ENCODE measurements at regions not wholly inside any gene's neighbourhood (a gene's known extent, or its start where the extent isn't known, plus 50 kb on each side); places are given as distances from the start of the nearest gene placed in this dataset.

- TF ChIP-seq MXI1 (conservative IDR thresholded peaks at IDR 0.05; ENCODE audit: poor library complexity, severe bottlenecking) (no peak), SMC3 (conservative IDR thresholded peaks at IDR 0.05; ENCODE audit: poor library complexity) (no peak), RAD21 (conservative IDR thresholded peaks at IDR 0.05) (no peak), POLR2AphosphoS5 (IDR thresholded peaks at IDR 0.05) (no peak), TAF1 (IDR thresholded peaks at IDR 0.05; ENCODE audit: low read depth) (no peak), EZH2 (IDR thresholded peaks at IDR 0.05; ENCODE audit: borderline replicate concordance, insufficient read depth, low read length, poor library complexity, severe bottlenecking) (no peak), CTCF (IDR thresholded peaks at IDR 0.05; ENCODE audit: poor library complexity, severe bottlenecking) (no peak), EP300 (conservative IDR thresholded peaks at IDR 0.05; ENCODE audit: poor library complexity, severe bottlenecking) (no peak)
- TF ChIP-seq, protein P1, sequence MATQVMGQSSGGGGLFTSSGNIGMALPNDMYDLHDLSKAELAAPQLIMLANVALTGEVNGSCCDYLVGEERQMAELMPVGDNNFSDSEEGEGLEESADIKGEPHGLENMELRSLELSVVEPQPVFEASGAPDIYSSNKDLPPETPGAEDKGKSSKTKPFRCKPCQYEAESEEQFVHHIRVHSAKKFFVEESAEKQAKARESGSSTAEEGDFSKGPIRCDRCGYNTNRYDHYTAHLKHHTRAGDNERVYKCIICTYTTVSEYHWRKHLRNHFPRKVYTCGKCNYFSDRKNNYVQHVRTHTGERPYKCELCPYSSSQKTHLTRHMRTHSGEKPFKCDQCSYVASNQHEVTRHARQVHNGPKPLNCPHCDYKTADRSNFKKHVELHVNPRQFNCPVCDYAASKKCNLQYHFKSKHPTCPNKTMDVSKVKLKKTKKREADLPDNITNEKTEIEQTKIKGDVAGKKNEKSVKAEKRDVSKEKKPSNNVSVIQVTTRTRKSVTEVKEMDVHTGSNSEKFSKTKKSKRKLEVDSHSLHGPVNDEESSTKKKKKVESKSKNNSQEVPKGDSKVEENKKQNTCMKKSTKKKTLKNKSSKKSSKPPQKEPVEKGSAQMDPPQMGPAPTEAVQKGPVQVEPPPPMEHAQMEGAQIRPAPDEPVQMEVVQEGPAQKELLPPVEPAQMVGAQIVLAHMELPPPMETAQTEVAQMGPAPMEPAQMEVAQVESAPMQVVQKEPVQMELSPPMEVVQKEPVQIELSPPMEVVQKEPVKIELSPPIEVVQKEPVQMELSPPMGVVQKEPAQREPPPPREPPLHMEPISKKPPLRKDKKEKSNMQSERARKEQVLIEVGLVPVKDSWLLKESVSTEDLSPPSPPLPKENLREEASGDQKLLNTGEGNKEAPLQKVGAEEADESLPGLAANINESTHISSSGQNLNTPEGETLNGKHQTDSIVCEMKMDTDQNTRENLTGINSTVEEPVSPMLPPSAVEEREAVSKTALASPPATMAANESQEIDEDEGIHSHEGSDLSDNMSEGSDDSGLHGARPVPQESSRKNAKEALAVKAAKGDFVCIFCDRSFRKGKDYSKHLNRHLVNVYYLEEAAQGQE (IDR thresholded peaks at IDR 0.05; ENCODE audit: borderline replicate concordance): no peak
- H2AFZ ChIP-seq (ENCODE audit: low read depth, low read length): no peak overlapping the region
- no peak overlapping the region for H3K4me2 ChIP-seq (ENCODE audit: low read length)
- no peaks in the 10 kb centered on the region for H3K9me3 ChIP-seq (ENCODE audit: low read length)
- H3K27ac ChIP-seq (ENCODE audit: low read length): no peak overlapping the region
- H3K27me3 ChIP-seq (ENCODE audit: insufficient read depth, low read depth, low read length): no peaks in the 10 kb centered on the region
- H3K9me2 ChIP-seq (ENCODE audit: insufficient read depth, low read length): no peaks in the 10 kb centered on the region
- no peaks in the 10 kb centered on the region for H3K79me2 ChIP-seq (replicated peaks; ENCODE audit: insufficient read depth, low read length)
- no peak overlapping the region for H3K9ac ChIP-seq (ENCODE audit: low read length)
- no peak overlapping the region for H3K4me3 ChIP-seq (ENCODE audit: low read length)
- H4K20me1 ChIP-seq (ENCODE audit: insufficient read depth): no peaks in the 10 kb centered on the region
- H3F3A ChIP-seq (ENCODE audit: insufficient read depth, low read length, poor library complexity, severe bottlenecking): no peaks in the 10 kb centered on the region
- H3K36me3 ChIP-seq (ENCODE audit: insufficient read depth, low read length): no peaks in the 10 kb centered on the region
Observed at GRCh38 chr9:90290716-90291485, 351.7 kb downstream of the DIRAS2 start.

GRCh38 chr9:90296539-90296938 is 346.1 kb downstream of the DIRAS2 start:
- peaks cover 4% of the 10 kb centered on the region for H3F3A ChIP-seq (ENCODE audit: insufficient read depth, low read length, poor library complexity, severe bottlenecking)
- H3K9ac ChIP-seq (ENCODE audit: low read length): peak overlapping the region; percentile 37
- H3K79me2 ChIP-seq (replicated peaks; ENCODE audit: insufficient read depth, low read length): no peaks in the 10 kb centered on the region
- no peak overlapping the region for H2AFZ ChIP-seq (ENCODE audit: low read depth, low read length)
- H3K4me2 ChIP-seq (ENCODE audit: low read length): peak overlapping the region; percentile 50
- peak overlapping the region; percentile 51 for H3K4me3 ChIP-seq (ENCODE audit: low read length)
- H3K9me3 ChIP-seq (ENCODE audit: low read length): no peaks in the 10 kb centered on the region
- no peaks in the 10 kb centered on the region for H3K9me2 ChIP-seq (ENCODE audit: insufficient read depth, low read length)
- H3K27me3 ChIP-seq (ENCODE audit: insufficient read depth, low read depth, low read length): no peaks in the 10 kb centered on the region
- H4K20me1 ChIP-seq (ENCODE audit: insufficient read depth): no peaks in the 10 kb centered on the region
- peak overlapping the region; percentile 63 for H3K27ac ChIP-seq (ENCODE audit: low read length)
- H3K36me3 ChIP-seq (ENCODE audit: insufficient read depth, low read length): no peaks in the 10 kb centered on the region
- TF ChIP-seq CTCF (IDR thresholded peaks at IDR 0.05; ENCODE audit: poor library complexity, severe bottlenecking) (peak; percentile 21), EP300 (conservative IDR thresholded peaks at IDR 0.05; ENCODE audit: poor library complexity, severe bottlenecking) (peak; percentile 60), POLR2AphosphoS5 (IDR thresholded peaks at IDR 0.05) (peak; percentile 89), EZH2 (IDR thresholded peaks at IDR 0.05; ENCODE audit: borderline replicate concordance, insufficient read depth, low read length, poor library complexity, severe bottlenecking) (no peak), MXI1 (conservative IDR thresholded peaks at IDR 0.05; ENCODE audit: poor library complexity, severe bottlenecking) (no peak)
- TF ChIP-seq, protein P1 (IDR thresholded peaks at IDR 0.05; ENCODE audit: borderline replicate concordance): peak; percentile 48
